Stimulated activated effector memory CD8-positive, alpha-beta T cell treated with anti-CD3 and anti-CD28 coated beads, Interleukin-12 subunit alpha, Interleukin-12 subunit beta, amount 100 ng/mL, for 72 hours (primary cell): ENCODE measurements at regions not wholly inside any gene's neighbourhood (a gene's known extent, or its start where the extent isn't known, plus 50 kb on each side); places are given as distances from the start of the nearest gene placed in this dataset.

ENCODE experiments used
- ATAC-seq: fragments of 150-1000 bp; cut with Tn5 transposase; 2 replicates; pipeline ENCODE4 v1.10.0; 2021
- DNase-seq, 2 donors: peaks; one replicate each; pipeline ENCODE4 v3.0.0; 2021 to 2022; ENCODE audit warnings: low spot score in 2 of 2
- H3K27ac Mint-ChIP-seq: one replicate; pipeline ENCODE4 v1.8.0; 2022; ENCODE audit warnings: mild to moderate bottlenecking, mixed read lengths
- H3K36me3 Mint-ChIP-seq: one replicate; pipeline ENCODE4 v1.8.0; 2022; ENCODE audit warnings: mild to moderate bottlenecking, mixed read lengths
- H3K4me1 Mint-ChIP-seq: one replicate; pipeline ENCODE4 v1.8.0; 2022; ENCODE audit warnings: mixed read lengths
- H3K4me3 Mint-ChIP-seq: one replicate; pipeline ENCODE4 v1.8.0; 2022; ENCODE audit warnings: mild to moderate bottlenecking, mixed read lengths
- H3K9me3 Mint-ChIP-seq: one replicate; pipeline ENCODE4 v1.8.0; 2022; ENCODE audit warnings: mixed read lengths

DNA sequence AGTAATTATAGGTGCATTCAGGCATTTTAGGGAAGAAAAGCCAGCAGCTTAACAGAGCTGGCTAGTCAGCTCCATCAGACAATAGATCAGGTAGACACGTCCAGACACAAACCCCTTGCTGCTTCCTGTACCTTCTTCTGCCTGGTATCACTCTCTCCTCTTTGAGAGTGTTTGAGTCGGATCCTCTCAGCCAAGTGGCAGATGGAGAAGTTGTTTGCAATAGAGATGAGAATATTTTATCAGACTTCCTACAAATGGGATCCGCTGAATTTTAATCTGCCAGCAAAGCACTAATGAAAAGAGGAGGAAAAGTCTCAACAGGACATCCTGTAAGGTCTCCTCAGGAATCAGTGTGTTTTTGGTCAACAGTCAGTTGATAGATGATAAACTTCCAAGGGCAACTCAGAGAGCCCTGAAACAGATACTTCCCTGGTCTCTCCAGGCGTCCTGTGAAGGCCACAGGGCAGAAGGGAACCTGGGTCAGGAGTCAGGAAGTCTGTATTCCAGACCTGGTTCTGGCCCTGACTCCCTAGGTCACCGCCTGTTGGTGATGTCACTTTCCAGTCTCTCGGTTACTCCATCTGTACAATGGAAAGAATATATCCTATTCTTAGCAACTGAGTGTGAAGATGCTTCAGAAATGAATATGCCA lies 62.1 kb upstream of the PROX1 start:
- DNase-seq, result no peak
- Mint-ChIP-seq H3K36me3 (no peaks in the 10 kb centered on the region), H3K4me3 (no peak overlapping the region), H3K4me1 (no peaks in the 10 kb centered on the region), H3K27ac (no peak overlapping the region), H3K9me3 (peaks cover 3% of the 10 kb centered on the region)
- no peak for ATAC-seq

DNA sequence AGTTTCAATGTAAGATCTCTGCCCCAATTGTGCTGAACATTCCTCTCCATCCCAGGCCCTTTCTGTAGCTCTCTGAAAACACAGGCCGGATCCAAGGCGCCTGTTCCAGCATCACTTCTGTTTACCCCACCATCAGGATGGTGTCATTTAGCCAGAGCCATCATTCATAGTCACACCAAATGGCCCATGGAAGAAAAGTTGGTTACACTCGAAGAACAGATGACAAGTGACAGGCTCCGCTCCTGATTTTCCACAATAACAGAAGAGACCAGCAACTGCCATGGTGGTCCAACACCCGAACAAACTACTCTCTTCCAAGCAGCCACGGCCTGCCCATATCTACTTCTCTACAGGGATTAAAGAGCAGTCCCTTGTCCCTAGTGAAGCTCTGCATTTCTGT lies 59.9 kb upstream of the PROX1 start:
- Mint-ChIP-seq H3K9me3 (peaks cover 6% of the 10 kb centered on the region), H3K27ac (no peak overlapping the region), H3K4me3 (no peak overlapping the region), H3K4me1 (no peaks in the 10 kb centered on the region), H3K36me3 (no peaks in the 10 kb centered on the region)
- ATAC-seq (no peak), DNase-seq (no peak)

DNA sequence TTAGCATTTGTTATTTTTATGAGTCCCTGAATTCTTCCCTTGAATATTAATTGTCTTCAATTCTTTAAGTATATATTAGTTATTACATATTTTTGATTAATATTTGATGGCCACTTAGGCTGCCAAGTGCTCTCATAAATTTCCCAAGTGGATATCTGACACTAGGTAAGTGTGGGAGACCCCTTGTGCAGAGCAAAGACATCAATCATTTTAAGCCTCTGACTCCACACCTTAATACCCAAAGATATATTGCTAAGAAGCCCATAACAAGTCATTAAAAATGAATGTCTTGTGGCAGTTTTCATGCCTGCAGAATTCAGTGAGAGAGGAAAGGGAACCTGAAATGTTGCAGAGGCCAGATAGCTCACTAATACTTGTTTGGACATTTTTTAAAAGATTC lies 58.4 kb upstream of the PROX1 start:
- ATAC-seq, result no peak

DNA sequence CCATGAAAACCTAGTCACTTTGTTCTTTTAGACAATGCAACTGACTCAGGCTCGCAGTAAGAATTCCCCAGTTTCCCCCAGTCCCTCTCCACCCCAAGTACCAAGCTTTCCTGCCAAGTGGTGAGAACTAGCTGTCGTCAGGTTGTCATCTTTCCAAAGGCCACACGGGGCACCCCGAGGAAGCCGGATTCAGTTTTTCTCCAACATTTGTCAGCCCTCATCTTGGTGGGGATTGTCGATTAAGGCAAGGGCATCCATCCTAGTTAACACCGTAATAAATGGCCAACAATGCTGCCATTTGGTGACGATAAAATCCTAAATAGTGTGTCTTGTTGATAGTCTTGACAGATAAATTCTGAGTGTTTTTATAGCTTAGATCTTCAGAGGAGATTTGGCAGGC lies 55.9 kb upstream of the PROX1 start:
- Mint-ChIP-seq H3K36me3 (no peaks in the 10 kb centered on the region), H3K9me3 (peaks cover 2% of the 10 kb centered on the region), H3K27ac (no peak overlapping the region), H3K4me3 (no peak overlapping the region), H3K4me1 (no peaks in the 10 kb centered on the region)
- ATAC-seq (no peak), DNase-seq (no peak)

More for the DNA sequence above, 58.4 kb upstream of the PROX1 start:
- Mint-ChIP-seq H3K4me3 (no peak overlapping the region), H3K27ac (no peak overlapping the region), H3K9me3 (peaks cover 2% of the 10 kb centered on the region), H3K4me1 (no peaks in the 10 kb centered on the region), H3K36me3 (no peaks in the 10 kb centered on the region)
- no peak for DNase-seq

DNA sequence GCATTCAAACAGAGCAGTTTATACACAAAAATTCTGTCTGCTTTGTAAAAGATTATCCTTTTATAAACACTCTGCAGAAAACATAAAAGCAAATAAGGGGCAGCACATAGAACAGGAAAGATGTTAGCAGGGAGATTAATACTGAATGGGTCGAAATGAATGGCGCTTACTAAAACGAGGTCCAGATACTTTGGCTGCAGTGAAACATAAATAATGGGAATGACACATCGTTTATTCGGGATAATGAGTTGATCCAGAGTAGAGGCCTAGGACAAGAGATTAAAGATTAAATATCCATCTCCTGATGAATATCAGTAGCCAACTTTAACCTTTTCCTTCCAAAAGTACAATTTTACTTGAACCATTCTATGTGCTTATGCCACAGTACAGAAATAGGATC lies 54.4 kb upstream of the PROX1 start:
- ATAC-seq (no peak), DNase-seq (no peak)
- Mint-ChIP-seq H3K36me3 (no peaks in the 10 kb centered on the region), H3K27ac (no peak overlapping the region), H3K4me1 (no peaks in the 10 kb centered on the region), H3K9me3 (peaks cover 2% of the 10 kb centered on the region), H3K4me3 (no peak overlapping the region)

DNA sequence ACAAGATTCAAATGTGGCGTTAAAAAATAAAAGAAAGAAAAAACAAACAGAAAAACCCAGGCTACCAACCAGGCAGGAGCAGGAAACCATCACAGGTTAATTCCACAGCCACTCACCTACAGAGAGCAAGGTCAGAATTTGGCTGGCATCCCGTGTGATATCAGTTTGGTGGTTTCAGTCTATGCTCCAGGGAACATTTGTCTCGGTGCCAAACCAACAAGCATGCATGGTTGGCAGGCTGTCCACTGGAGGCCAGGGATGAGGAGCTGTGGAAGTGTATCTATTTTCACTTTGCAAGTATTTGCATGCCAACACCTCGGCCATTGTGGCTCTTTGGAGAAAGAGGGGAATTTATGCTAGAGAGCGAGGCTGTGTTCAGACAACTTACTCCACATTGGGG lies 53.1 kb upstream of the PROX1 start:
- Mint-ChIP-seq H3K36me3 (no peaks in the 10 kb centered on the region), H3K4me3 (no peak overlapping the region), H3K4me1 (no peaks in the 10 kb centered on the region), H3K27ac (no peak overlapping the region), H3K9me3 (peaks cover 2% of the 10 kb centered on the region)
- DNase-seq (no peak), ATAC-seq (no peak)

DNA sequence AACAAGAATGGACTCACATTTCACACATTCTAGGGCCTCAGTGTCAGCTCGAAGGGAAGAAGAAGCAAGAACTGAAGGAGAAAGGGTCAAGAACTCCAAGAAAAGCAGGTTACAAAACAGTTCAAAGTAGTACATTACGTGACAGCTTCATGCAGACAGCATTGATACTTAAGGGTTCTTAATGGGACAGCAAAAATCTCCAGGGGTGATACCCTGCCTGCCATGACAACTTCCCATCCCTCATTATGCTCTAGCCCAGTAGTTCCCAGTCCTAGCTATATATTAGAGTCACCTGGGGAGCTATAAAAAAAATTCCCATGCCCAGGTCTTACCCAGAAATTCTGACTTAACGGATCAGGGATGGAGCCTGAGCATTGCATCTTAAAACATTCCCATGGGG lies 51.2 kb upstream of the PROX1 start:
- H3K9me3 Mint-ChIP-seq, result no peaks in the 10 kb centered on the region
- DNase-seq (no peak), ATAC-seq (no peak)
- no peaks in the 10 kb centered on the region for H3K36me3 Mint-ChIP-seq
- no peak overlapping the region for H3K4me3 Mint-ChIP-seq
- no peaks in the 10 kb centered on the region for H3K4me1 Mint-ChIP-seq
- H3K27ac Mint-ChIP-seq, result no peak overlapping the region
